ENCODE measurements at regions not wholly inside any gene's neighbourhood (a gene's known extent, or its start where the extent isn't known, plus 50 kb on each side); places are given as distances from the start of the nearest gene placed in this dataset.

DNA sequence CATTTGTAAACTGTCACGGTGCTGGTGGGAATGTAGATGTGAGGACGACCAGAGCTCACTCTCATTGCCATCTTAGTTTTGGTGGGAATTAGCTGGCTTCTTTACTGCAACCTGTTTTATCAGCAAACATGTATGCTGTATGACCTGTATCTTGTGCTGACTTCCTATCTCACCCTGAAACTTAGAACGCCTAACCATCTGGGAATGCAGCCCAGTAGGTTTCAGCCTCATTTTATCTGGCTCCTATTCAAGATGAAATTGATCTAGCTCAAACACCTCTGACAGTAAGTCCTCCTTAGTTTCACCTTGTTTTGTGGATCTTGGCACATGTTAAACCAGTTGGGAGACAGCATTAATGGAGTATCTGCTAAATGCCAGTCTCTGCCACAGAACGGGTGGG lies 174.6 kb downstream of the HLX start:
- TF ChIP-seq CTCF (IDR thresholded peaks at IDR 0.05; ENCODE audit: insufficient read depth, low read depth, low read length), result no peak
- TF ChIP-seq EZH2 (IDR thresholded peaks at IDR 0.05; ENCODE audit: insufficient read depth, low read length), result no peak

Measured in astrocyte (in vitro differentiated cells and primary cell).